IMR-90 (cell line): ENCODE measurements at regions not wholly inside any gene's neighbourhood (a gene's known extent, or its start where the extent isn't known, plus 50 kb on each side); places are given as distances from the start of the nearest gene placed in this dataset.

Experiments
- CEBPB ChIP-seq: IDR thresholded peaks from 2 replicates; pipeline ENCODE4 v1.6.1; 2012; ENCODE audit warnings: low read depth, low read length, improper control_type of control experiment
- MAFK ChIP-seq: IDR thresholded peaks from 2 replicates; pipeline ENCODE4 v1.6.1; 2012; ENCODE audit warnings: low read depth, low read length, improper control_type of control experiment
- POLR2A ChIP-seq: IDR thresholded peaks from 2 replicates; pipeline ENCODE4 v1.6.1; 2012; ENCODE audit warnings: mild to moderate bottlenecking, low read depth, low read length
- RAD21 ChIP-seq: IDR thresholded peaks from 2 replicates; pipeline ENCODE4 v1.6.1; 2012; ENCODE audit warnings: low read length, improper control_type of control experiment
- TF ChIP-seq, protein P1 (sequence below): conservative IDR thresholded peaks from 2 replicates; pipeline ENCODE4 v1.5.1; 2012; ENCODE audit warnings: mild to moderate bottlenecking, low read depth, low read length, improper control_type of control experiment
- TF ChIP-seq, protein P2 (sequence below): fragments of 150-350 bp; IDR thresholded peaks from 2 replicates; pipeline ENCODE4 v1.6.1; 2016; ENCODE audit warnings: low read depth, mild to moderate bottlenecking, low read length, moderate library complexity, borderline replicate concordance

DNA sequence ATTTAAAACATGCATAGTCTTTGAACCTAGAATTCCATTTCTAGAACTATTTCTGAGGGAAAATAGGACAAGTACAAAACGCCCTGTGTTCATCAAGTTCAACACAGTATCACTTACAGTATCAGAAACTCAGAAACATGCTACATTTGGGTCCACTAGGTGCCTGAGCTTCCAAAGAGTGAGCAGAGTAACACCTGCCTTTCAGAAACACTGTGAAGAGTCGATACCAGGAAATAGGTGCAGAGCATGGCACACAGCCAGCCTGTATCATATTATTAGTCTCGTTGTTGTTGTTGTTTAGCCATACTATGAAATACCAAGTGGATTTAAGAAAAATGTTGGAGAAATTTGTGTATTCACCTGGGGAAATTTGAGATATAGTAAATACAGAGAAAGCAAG is 392.1 kb upstream of the MGMT start:
- TF ChIP-seq POLR2A (no peak), RAD21 (no peak), CEBPB (no peak), MAFK (no peak)
- TF ChIP-seq, protein P1, sequence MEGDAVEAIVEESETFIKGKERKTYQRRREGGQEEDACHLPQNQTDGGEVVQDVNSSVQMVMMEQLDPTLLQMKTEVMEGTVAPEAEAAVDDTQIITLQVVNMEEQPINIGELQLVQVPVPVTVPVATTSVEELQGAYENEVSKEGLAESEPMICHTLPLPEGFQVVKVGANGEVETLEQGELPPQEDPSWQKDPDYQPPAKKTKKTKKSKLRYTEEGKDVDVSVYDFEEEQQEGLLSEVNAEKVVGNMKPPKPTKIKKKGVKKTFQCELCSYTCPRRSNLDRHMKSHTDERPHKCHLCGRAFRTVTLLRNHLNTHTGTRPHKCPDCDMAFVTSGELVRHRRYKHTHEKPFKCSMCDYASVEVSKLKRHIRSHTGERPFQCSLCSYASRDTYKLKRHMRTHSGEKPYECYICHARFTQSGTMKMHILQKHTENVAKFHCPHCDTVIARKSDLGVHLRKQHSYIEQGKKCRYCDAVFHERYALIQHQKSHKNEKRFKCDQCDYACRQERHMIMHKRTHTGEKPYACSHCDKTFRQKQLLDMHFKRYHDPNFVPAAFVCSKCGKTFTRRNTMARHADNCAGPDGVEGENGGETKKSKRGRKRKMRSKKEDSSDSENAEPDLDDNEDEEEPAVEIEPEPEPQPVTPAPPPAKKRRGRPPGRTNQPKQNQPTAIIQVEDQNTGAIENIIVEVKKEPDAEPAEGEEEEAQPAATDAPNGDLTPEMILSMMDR = no peak
- TF ChIP-seq, protein P2, sequence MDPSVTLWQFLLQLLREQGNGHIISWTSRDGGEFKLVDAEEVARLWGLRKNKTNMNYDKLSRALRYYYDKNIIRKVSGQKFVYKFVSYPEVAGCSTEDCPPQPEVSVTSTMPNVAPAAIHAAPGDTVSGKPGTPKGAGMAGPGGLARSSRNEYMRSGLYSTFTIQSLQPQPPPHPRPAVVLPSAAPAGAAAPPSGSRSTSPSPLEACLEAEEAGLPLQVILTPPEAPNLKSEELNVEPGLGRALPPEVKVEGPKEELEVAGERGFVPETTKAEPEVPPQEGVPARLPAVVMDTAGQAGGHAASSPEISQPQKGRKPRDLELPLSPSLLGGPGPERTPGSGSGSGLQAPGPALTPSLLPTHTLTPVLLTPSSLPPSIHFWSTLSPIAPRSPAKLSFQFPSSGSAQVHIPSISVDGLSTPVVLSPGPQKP = no peak
